Activated CD4-positive, alpha-beta memory T cell treated with anti-CD3 and anti-CD28 coated beads for 36 hours (primary cell): ENCODE measurements at regions not wholly inside any gene's neighbourhood (a gene's known extent, or its start where the extent isn't known, plus 50 kb on each side); places are given as distances from the start of the nearest gene placed in this dataset.

Experiments
- CTCF ChIA-PET: fragments of 350-600 bp; sonication (Branson Sonifier 250); formaldehyde crosslinking; loops from one replicate; lab custom pipeline; 2021; ENCODE audit warnings: antibody characterized with exemption, inconsistent platforms; lab: Charles Lee
- POLR2A ChIA-PET: fragments of 350-600 bp; sonication (Branson Sonifier 250); formaldehyde crosslinking; loops from one replicate; lab custom pipeline; 2021; ENCODE audit warnings: antibody characterized with exemption; lab: Charles Lee
- DNase-seq: peaks from one replicate; pipeline ENCODE4 v3.0.0-alpha.2; 2020
- H3K27ac Mint-ChIP-seq: one replicate; pipeline ENCODE4 v1.8.0; 2021; ENCODE audit warnings: mixed read lengths
- H3K27me3 Mint-ChIP-seq: one replicate; pipeline ENCODE4 v1.8.0; 2021; ENCODE audit warnings: mixed read lengths
- H3K36me3 Mint-ChIP-seq: one replicate; pipeline ENCODE4 v1.8.0; 2021; ENCODE audit warnings: mixed read lengths
- H3K4me1 Mint-ChIP-seq: one replicate; pipeline ENCODE4 v1.8.0; 2021; ENCODE audit warnings: low read depth, mixed read lengths
- H3K4me3 Mint-ChIP-seq: one replicate; pipeline ENCODE4 v1.8.0; 2021; ENCODE audit warnings: mild to moderate bottlenecking, mixed read lengths
- H3K9me3 Mint-ChIP-seq: one replicate; pipeline ENCODE4 v1.8.0; 2021; ENCODE audit warnings: mixed read lengths
- intact Hi-C: fragments of 100-400 bp; cut with micrococcal nuclease; formaldehyde crosslinking; loops from one replicate; pipeline ENCODE4 v1.15.1; 2023

- Mint-ChIP-seq H3K4me3 (no peak overlapping the region), H3K27ac (no peak overlapping the region), H3K36me3 (no peaks in the 10 kb centered on the region), H3K4me1 (no peaks in the 10 kb centered on the region), H3K27me3 (peaks cover 3% of the 10 kb centered on the region), H3K9me3 (no peaks in the 10 kb centered on the region)
- no peak for DNase-seq
- intact Hi-C loops = no loop called here
- ChIA-PET CTCF (no interaction called here), POLR2A (no interaction called here)
Observed at GRCh38 chr15:49752517-49752916, 131.7 kb downstream of the DTWD1 start.

GRCh38 chr15:49758456-49758855 is 137.6 kb downstream of the DTWD1 start:
- peaks cover 3% of the 10 kb centered on the region for H3K27me3 Mint-ChIP-seq
- no peaks in the 10 kb centered on the region for H3K4me1 Mint-ChIP-seq
- H3K27ac Mint-ChIP-seq = no peak overlapping the region
- CTCF ChIA-PET = no interaction called here
- peaks cover 32% of the 10 kb centered on the region for H3K9me3 Mint-ChIP-seq
- intact Hi-C loops = no loop called here
- DNase-seq = no peak
- H3K36me3 Mint-ChIP-seq = no peaks in the 10 kb centered on the region
- POLR2A ChIA-PET = interaction anchor here (0.6 kb wide), 1 partner anchor 11 kb away, joined by 3 read pairs; no protein-coding TSS in a partner anchor
- H3K4me3 Mint-ChIP-seq = no peak overlapping the region

- DNase-seq = no peak
- Mint-ChIP-seq H3K36me3 (no peaks in the 10 kb centered on the region), H3K4me3 (no peak overlapping the region), H3K4me1 (no peaks in the 10 kb centered on the region), H3K9me3 (peaks cover 32% of the 10 kb centered on the region), H3K27me3 (peaks cover 3% of the 10 kb centered on the region), H3K27ac (no peak overlapping the region)
- POLR2A ChIA-PET = interaction anchor here (0.6 kb wide), 1 partner anchor 12 kb away, joined by 3 read pairs; no protein-coding TSS in a partner anchor
- intact Hi-C loops = no loop called here
- CTCF ChIA-PET = no interaction called here
Observed at GRCh38 chr15:49758856-49759255, 138.0 kb downstream of the DTWD1 start.

- H3K9me3 Mint-ChIP-seq = peaks cover 47% of the 10 kb centered on the region
Observed at GRCh38 chr15:49760749-49761148, 139.9 kb downstream of the DTWD1 start.

GRCh38 chr15:49769225-49769624 is 148.4 kb downstream of the DTWD1 start:
- H3K27ac Mint-ChIP-seq = no peak overlapping the region
- intact Hi-C loops = no loop called here
- H3K9me3 Mint-ChIP-seq = peaks cover 21% of the 10 kb centered on the region
- ChIA-PET CTCF (no interaction called here), POLR2A (no interaction called here)
- no peaks in the 10 kb centered on the region for H3K36me3 Mint-ChIP-seq
- no peak for DNase-seq
- no peaks in the 10 kb centered on the region for H3K27me3 Mint-ChIP-seq
- H3K4me1 Mint-ChIP-seq = no peaks in the 10 kb centered on the region
- no peak overlapping the region for H3K4me3 Mint-ChIP-seq

More at GRCh38 chr15:49760749-49761148, 139.9 kb downstream of the DTWD1 start:
- Mint-ChIP-seq H3K27me3 (no peaks in the 10 kb centered on the region), H3K27ac (no peak overlapping the region), H3K4me3 (no peak overlapping the region), H3K4me1 (no peaks in the 10 kb centered on the region), H3K36me3 (no peaks in the 10 kb centered on the region)
- ChIA-PET POLR2A (no interaction called here), CTCF (no interaction called here)
- no peak for DNase-seq
- intact Hi-C loops = no loop called here

GRCh38 chr15:49789436-49789835 is 168.6 kb downstream of the DTWD1 start:
- Mint-ChIP-seq H3K27me3 (no peaks in the 10 kb centered on the region), H3K9me3 (peaks cover 5% of the 10 kb centered on the region), H3K36me3 (peaks cover 1% of the 10 kb centered on the region), H3K4me1 (no peaks in the 10 kb centered on the region), H3K4me3 (no peak overlapping the region), H3K27ac (no peak overlapping the region)
- ChIA-PET POLR2A (no interaction called here), CTCF (no interaction called here)
- no peak for DNase-seq
- intact Hi-C loops = no loop called here

GRCh38 chr15:49793943-49794342 is 173.1 kb downstream of the DTWD1 start:
- H3K4me3 Mint-ChIP-seq = no peak overlapping the region
- H3K27me3 Mint-ChIP-seq = no peaks in the 10 kb centered on the region
- intact Hi-C loops = no loop called here
- no peaks in the 10 kb centered on the region for H3K4me1 Mint-ChIP-seq
- peaks cover 1% of the 10 kb centered on the region for H3K36me3 Mint-ChIP-seq
- POLR2A ChIA-PET = no interaction called here
- CTCF ChIA-PET = no interaction called here
- no peak for DNase-seq
- peaks cover 5% of the 10 kb centered on the region for H3K9me3 Mint-ChIP-seq
- no peak overlapping the region for H3K27ac Mint-ChIP-seq

- intact Hi-C loops = no loop called here
- Mint-ChIP-seq H3K36me3 (no peaks in the 10 kb centered on the region), H3K27me3 (peaks cover 5% of the 10 kb centered on the region), H3K9me3 (peaks cover 15% of the 10 kb centered on the region), H3K27ac (no peak overlapping the region), H3K4me3 (no peak overlapping the region), H3K4me1 (no peaks in the 10 kb centered on the region)
- ChIA-PET POLR2A (no interaction called here), CTCF (no interaction called here)
- no peak for DNase-seq
Observed at GRCh38 chr15:49801796-49802195, 180.9 kb downstream of the DTWD1 start.
